ENCODE measurements at regions not wholly inside any gene's neighbourhood (a gene's known extent, or its start where the extent isn't known, plus 50 kb on each side); places are given as distances from the start of the nearest gene placed in this dataset.
"Not testable (repeated sequence)": the region's sequence is repeated elsewhere in the genome, so short reads cannot be mapped to it uniquely, and the experiment has no call there.

DNA sequence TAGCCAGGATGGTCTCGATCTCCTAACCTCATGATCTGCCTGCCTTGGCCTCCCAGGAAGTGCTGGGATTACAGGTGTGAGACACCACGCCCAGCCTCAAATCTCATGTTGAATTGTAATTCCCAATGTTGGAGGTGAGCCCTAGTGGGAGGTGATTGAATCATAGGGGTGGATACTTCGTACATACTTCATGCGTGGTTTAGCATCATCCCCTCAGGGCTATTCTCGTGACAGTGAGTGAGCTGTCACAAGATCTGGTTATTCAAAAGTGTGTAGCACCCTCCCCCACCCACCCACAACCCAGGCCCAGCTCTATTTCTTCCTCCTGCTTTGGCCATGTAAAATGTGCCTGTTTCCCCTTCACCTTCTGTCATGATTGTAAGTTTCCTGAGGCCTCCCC, 236.9 kb upstream of the IL12A start:
- Histone ChIP-seq H3K79me2 (ENCODE audit: insufficient read depth) (no peaks in the 10 kb centered on the region), H4K20me1 (ENCODE audit: insufficient read depth) (no peaks in the 10 kb centered on the region), H3K9me2 (no peaks in the 10 kb centered on the region), H2AFZ (ENCODE audit: low read depth) (no peak overlapping the region), H3K4me2 (no peak overlapping the region), H3K27me3 (ENCODE audit: insufficient read depth) (no peaks in the 10 kb centered on the region), H3K4me3 (ENCODE audit: low read depth in 2 of 2, low read length in 1 of 2) (no peak overlapping the region), H3K4me1 (ENCODE audit: control insufficient read depth in 1 of 2, insufficient read depth in 2 of 2, low read depth in 1 of 2, low read length in 1 of 2) (no peaks in the 10 kb centered on the region), H3K36me3 (replicated peaks in 1 of 2; ENCODE audit: control insufficient read depth in 1 of 2, insufficient read depth in 2 of 2, low read length in 1 of 2) (no peaks in the 10 kb centered on the region), H3K9ac (no peak overlapping the region), H3K9me3 (no peaks in the 10 kb centered on the region), H3F3A (replicated peaks; ENCODE audit: insufficient read depth) (no peaks in the 10 kb centered on the region), H3K27ac (ENCODE audit: low read depth in 2 of 2, low read length in 1 of 2) (no peak overlapping the region)
- CTCF ChIA-PET, result no interaction called here
- no peak for DNase-seq
- no peak for TF ChIP-seq TAF1 (IDR thresholded peaks at IDR 0.05; ENCODE audit: borderline replicate concordance, low read depth, low read length)
- no peak for TF ChIP-seq NFIC (IDR thresholded peaks at IDR 0.05; ENCODE audit: borderline replicate concordance)
- TF ChIP-seq TCF12 (IDR thresholded peaks at IDR 0.05), result no peak
- TF ChIP-seq, protein P1, sequence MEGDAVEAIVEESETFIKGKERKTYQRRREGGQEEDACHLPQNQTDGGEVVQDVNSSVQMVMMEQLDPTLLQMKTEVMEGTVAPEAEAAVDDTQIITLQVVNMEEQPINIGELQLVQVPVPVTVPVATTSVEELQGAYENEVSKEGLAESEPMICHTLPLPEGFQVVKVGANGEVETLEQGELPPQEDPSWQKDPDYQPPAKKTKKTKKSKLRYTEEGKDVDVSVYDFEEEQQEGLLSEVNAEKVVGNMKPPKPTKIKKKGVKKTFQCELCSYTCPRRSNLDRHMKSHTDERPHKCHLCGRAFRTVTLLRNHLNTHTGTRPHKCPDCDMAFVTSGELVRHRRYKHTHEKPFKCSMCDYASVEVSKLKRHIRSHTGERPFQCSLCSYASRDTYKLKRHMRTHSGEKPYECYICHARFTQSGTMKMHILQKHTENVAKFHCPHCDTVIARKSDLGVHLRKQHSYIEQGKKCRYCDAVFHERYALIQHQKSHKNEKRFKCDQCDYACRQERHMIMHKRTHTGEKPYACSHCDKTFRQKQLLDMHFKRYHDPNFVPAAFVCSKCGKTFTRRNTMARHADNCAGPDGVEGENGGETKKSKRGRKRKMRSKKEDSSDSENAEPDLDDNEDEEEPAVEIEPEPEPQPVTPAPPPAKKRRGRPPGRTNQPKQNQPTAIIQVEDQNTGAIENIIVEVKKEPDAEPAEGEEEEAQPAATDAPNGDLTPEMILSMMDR (IDR thresholded peaks at IDR 0.05), result no peak
- no peak for TF ChIP-seq RXRA (IDR thresholded peaks at IDR 0.05; ENCODE audit: borderline replicate concordance, low read depth)
- no peak for TF ChIP-seq POLR2AphosphoS5 (IDR thresholded peaks at IDR 0.05; ENCODE audit: low read depth, low read length)
- TF ChIP-seq FOXJ3 (CRISPR knock-in tag; IDR thresholded peaks at IDR 0.05), result no peak
- TF ChIP-seq EZH2phosphoT487 (IDR thresholded peaks at IDR 0.05; ENCODE audit: borderline replicate concordance, low read depth), result no peak
- no peak for TF ChIP-seq GATA2 (CRISPR knock-in tag; IDR thresholded peaks at IDR 0.05)
- TF ChIP-seq, protein P2, sequence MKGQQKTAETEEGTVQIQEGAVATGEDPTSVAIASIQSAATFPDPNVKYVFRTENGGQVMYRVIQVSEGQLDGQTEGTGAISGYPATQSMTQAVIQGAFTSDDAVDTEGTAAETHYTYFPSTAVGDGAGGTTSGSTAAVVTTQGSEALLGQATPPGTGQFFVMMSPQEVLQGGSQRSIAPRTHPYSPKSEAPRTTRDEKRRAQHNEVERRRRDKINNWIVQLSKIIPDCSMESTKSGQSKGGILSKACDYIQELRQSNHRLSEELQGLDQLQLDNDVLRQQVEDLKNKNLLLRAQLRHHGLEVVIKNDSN (IDR thresholded peaks at IDR 0.05; ENCODE audit: borderline replicate concordance, low read depth), result no peak
- TF ChIP-seq, protein P3, sequence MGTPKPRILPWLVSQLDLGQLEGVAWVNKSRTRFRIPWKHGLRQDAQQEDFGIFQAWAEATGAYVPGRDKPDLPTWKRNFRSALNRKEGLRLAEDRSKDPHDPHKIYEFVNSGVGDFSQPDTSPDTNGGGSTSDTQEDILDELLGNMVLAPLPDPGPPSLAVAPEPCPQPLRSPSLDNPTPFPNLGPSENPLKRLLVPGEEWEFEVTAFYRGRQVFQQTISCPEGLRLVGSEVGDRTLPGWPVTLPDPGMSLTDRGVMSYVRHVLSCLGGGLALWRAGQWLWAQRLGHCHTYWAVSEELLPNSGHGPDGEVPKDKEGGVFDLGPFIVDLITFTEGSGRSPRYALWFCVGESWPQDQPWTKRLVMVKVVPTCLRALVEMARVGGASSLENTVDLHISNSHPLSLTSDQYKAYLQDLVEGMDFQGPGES (IDR thresholded peaks at IDR 0.05; ENCODE audit: low read depth, low read length), result no peak
- TF ChIP-seq, protein P4, sequence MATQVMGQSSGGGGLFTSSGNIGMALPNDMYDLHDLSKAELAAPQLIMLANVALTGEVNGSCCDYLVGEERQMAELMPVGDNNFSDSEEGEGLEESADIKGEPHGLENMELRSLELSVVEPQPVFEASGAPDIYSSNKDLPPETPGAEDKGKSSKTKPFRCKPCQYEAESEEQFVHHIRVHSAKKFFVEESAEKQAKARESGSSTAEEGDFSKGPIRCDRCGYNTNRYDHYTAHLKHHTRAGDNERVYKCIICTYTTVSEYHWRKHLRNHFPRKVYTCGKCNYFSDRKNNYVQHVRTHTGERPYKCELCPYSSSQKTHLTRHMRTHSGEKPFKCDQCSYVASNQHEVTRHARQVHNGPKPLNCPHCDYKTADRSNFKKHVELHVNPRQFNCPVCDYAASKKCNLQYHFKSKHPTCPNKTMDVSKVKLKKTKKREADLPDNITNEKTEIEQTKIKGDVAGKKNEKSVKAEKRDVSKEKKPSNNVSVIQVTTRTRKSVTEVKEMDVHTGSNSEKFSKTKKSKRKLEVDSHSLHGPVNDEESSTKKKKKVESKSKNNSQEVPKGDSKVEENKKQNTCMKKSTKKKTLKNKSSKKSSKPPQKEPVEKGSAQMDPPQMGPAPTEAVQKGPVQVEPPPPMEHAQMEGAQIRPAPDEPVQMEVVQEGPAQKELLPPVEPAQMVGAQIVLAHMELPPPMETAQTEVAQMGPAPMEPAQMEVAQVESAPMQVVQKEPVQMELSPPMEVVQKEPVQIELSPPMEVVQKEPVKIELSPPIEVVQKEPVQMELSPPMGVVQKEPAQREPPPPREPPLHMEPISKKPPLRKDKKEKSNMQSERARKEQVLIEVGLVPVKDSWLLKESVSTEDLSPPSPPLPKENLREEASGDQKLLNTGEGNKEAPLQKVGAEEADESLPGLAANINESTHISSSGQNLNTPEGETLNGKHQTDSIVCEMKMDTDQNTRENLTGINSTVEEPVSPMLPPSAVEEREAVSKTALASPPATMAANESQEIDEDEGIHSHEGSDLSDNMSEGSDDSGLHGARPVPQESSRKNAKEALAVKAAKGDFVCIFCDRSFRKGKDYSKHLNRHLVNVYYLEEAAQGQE (IDR thresholded peaks at IDR 0.05; ENCODE audit: low read depth, low read length), result no peak
- TF ChIP-seq, protein P5, sequence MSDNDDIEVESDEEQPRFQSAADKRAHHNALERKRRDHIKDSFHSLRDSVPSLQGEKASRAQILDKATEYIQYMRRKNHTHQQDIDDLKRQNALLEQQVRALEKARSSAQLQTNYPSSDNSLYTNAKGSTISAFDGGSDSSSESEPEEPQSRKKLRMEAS (IDR thresholded peaks at IDR 0.05; ENCODE audit: low read depth), result no peak
- TF ChIP-seq, protein P6, sequence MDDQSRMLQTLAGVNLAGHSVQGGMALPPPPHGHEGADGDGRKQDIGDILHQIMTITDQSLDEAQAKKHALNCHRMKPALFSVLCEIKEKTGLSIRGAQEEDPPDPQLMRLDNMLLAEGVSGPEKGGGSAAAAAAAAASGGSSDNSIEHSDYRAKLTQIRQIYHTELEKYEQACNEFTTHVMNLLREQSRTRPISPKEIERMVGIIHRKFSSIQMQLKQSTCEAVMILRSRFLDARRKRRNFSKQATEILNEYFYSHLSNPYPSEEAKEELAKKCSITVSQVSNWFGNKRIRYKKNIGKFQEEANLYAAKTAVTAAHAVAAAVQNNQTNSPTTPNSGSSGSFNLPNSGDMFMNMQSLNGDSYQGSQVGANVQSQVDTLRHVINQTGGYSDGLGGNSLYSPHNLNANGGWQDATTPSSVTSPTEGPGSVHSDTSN (IDR thresholded peaks at IDR 0.05), result no peak
- TF ChIP-seq ELF1 (IDR thresholded peaks at IDR 0.05), result no peak
- TF ChIP-seq JUND (IDR thresholded peaks at IDR 0.05), result no peak
- TF ChIP-seq FOXM1 (IDR thresholded peaks at IDR 0.05; ENCODE audit: low read depth), result no peak
- TF ChIP-seq EP300 (IDR thresholded peaks at IDR 0.05; ENCODE audit: borderline replicate concordance in 1 of 2, low read depth in 1 of 2, low read length in 1 of 2), result no peak
- no peak for TF ChIP-seq GABPA (IDR thresholded peaks at IDR 0.05; ENCODE audit: low read depth)
- no peak for TF ChIP-seq MEF2A (IDR thresholded peaks at IDR 0.05; ENCODE audit: borderline replicate concordance, low read depth)
- POLR2A ChIA-PET, result no interaction called here
- whole genome bisulfite sequencing (ENCODE audit: low lambda C conversion rate), result 84% methylated on average over 5 of the region's 5 CpGs

DNA sequence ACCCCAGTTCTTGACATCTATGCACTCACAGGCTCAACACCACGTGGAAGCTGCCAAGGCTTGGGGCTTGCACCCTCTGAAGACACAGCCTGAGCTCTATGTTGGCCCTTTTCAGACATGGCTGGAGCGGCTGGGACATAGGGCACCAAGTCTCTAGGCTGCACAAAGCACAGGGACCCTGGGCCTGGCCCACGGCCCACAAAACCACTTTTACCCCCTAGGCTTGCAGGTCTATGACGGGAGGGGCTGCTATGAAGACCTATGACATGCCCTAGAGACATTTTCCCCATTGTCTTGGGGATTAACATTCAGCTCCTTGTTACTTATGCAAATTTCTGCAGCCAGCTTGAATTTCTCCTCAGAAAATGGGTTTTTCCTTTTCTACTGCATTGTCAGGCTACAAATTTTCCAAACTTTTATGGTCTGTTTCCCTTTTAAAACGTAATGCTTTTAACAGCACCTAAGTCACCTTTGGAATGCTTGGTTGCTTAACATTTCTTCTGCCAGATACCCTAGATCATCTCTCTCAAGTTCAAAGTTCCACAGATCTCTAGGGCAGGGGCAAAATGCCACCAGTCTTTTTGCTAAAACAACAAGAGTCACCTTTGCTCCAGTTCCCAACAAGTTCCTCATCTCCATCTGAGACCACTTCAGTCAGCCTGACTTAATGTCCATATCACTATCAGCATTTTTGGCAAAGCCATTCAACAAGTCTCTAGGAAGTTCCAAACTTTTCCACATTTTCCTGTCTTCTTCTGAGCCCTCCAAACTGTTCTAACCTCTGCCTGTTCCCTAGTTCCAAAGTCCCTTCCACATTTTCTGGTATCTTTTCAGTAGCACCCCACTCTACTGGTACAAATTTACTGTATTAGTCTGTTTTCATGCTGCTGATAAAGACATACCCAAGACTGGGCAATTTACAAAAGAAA, 232.1 kb upstream of the IL12A start:
- H3K79me2 ChIP-seq (ENCODE audit: insufficient read depth); DNase-seq; POLR2A ChIA-PET; H3K9ac ChIP-seq; H3K27me3 ChIP-seq (ENCODE audit: insufficient read depth); H2AFZ ChIP-seq (ENCODE audit: low read depth); H3K36me3 ChIP-seq (replicated peaks in 1 of 2; ENCODE audit: control insufficient read depth in 1 of 2, insufficient read depth in 2 of 2, low read length in 1 of 2); H3F3A ChIP-seq (replicated peaks; ENCODE audit: insufficient read depth); H3K4me3 ChIP-seq (ENCODE audit: low read depth in 2 of 2, low read length in 1 of 2); H3K9me2 ChIP-seq; H3K27ac ChIP-seq (ENCODE audit: low read depth in 2 of 2, low read length in 1 of 2); H3K9me3 ChIP-seq; H3K4me2 ChIP-seq; H4K20me1 ChIP-seq (ENCODE audit: insufficient read depth): not testable (repeated sequence)
- 53% methylated on average over 4 of the region's 5 CpGs for WGBS (ENCODE audit: low lambda C conversion rate)
- H3K4me1 ChIP-seq (ENCODE audit: control insufficient read depth in 1 of 2, insufficient read depth in 2 of 2, low read depth in 1 of 2, low read length in 1 of 2), result peaks cover 8 to 11% of the 10 kb centered on the region in 2 experiments; a peak in 2 of 4 replicates
- CTCF ChIA-PET, result interaction anchor here (0.6 kb wide), 1 partner anchor 450 kb away, joined by 3 read pairs; no protein-coding TSS in a partner anchor
